ENCODE measurements at regions not wholly inside any gene's neighbourhood (a gene's known extent, or its start where the extent isn't known, plus 50 kb on each side); places are given as distances from the start of the nearest gene placed in this dataset.
A peak's percentile ranks its signal among the peaks of the same experiment; 100 is the strongest.

GRCh38 chr22:49201046-49201970 lies 626.4 kb downstream of the BRD1 start:
- Histone ChIP-seq H3K27me3 (ENCODE audit: control insufficient read depth in 1 of 2, insufficient read depth in 2 of 2, low read length in 2 of 2) (peaks cover 12 to 13% of the 10 kb centered on the region in 2 donors), H3K4me1 (ENCODE audit: control insufficient read depth, insufficient read depth, low read length) (peaks cover 11% of the 10 kb centered on the region), H3K27ac (ENCODE audit: low read length) (no peak overlapping the region), H3K9ac (ENCODE audit: low read length in 2 of 2) (no peak overlapping the region), H3K36me3 (ENCODE audit: control insufficient read depth in 2 of 2, insufficient read depth in 2 of 2, low read length in 2 of 2) (no peaks in the 10 kb centered on the region), H3K4me3 (ENCODE audit: low read length in 2 of 2) (no peak overlapping the region), H3K9me3 (ENCODE audit: control insufficient read depth in 2 of 2, low read length in 2 of 2) (no peaks in the 10 kb centered on the region)

DNA sequence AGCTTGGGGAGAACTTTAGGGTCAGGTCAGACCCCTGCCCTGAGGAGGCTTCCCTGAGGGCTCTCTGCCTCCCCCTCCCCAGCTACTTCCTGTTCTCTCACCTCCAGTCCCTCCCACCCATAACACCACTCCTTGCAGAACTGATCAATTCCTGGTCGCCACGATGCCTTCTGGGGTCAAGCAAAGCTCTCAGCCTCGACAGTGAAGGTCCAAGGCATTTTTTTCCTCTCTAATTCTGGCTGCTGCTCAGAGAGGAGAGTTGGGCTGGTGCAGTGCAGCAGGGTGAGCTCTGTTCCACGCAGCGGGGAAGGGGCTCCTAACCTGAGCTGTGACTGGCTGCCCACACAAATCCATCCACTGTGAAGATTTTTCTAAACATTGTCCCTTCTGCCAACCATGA lies 628.4 kb downstream of the BRD1 start:
- Histone ChIP-seq H3K27me3 (ENCODE audit: control insufficient read depth in 1 of 2, insufficient read depth in 2 of 2, low read length in 2 of 2) (peaks cover 4 to 8% of the 10 kb centered on the region in 2 donors), H3K36me3 (ENCODE audit: control insufficient read depth in 2 of 2, insufficient read depth in 2 of 2, low read length in 2 of 2) (no peaks in the 10 kb centered on the region), H3K4me3 (ENCODE audit: low read length in 2 of 2) (no peak overlapping the region), H3K9me3 (ENCODE audit: control insufficient read depth in 2 of 2, low read length in 2 of 2) (no peaks in the 10 kb centered on the region), H3K9ac (ENCODE audit: low read length in 2 of 2) (no peak overlapping the region), H3K27ac (ENCODE audit: low read length) (no peak overlapping the region), H3K4me1 (ENCODE audit: control insufficient read depth, insufficient read depth, low read length) (peaks cover 11% of the 10 kb centered on the region)

- Histone ChIP-seq H3K36me3 (ENCODE audit: control insufficient read depth in 2 of 2, insufficient read depth in 2 of 2, low read length in 2 of 2) (no peaks in the 10 kb centered on the region), H3K4me3 (ENCODE audit: low read length in 2 of 2) (no peak overlapping the region), H3K27me3 (ENCODE audit: control insufficient read depth in 1 of 2, insufficient read depth in 2 of 2, low read length in 2 of 2) (peaks cover 3 to 5% of the 10 kb centered on the region in 2 donors), H3K9ac (ENCODE audit: low read length in 2 of 2) (no peak overlapping the region), H3K4me1 (ENCODE audit: control insufficient read depth, insufficient read depth, low read length) (peaks cover 11% of the 10 kb centered on the region), H3K9me3 (ENCODE audit: control insufficient read depth in 2 of 2, low read length in 2 of 2) (no peaks in the 10 kb centered on the region), H3K27ac (ENCODE audit: low read length) (no peak overlapping the region)
These were observed 629.0 kb downstream of the BRD1 start for GRCh38 chr22:49198705-49199084.

- H3K4me3 ChIP-seq (ENCODE audit: low read length in 2 of 2): peak overlapping the region in 1 of 2 donors; percentile 52
- peaks cover 2 to 3% of the 10 kb centered on the region in 2 donors for H3K27me3 ChIP-seq (ENCODE audit: control insufficient read depth in 1 of 2, insufficient read depth in 2 of 2, low read length in 2 of 2)
- no peaks in the 10 kb centered on the region for H3K36me3 ChIP-seq (ENCODE audit: control insufficient read depth in 2 of 2, insufficient read depth in 2 of 2, low read length in 2 of 2)
- H3K9me3 ChIP-seq (ENCODE audit: control insufficient read depth in 2 of 2, low read length in 2 of 2): no peaks in the 10 kb centered on the region
- peaks cover 11% of the 10 kb centered on the region for H3K4me1 ChIP-seq (ENCODE audit: control insufficient read depth, insufficient read depth, low read length)
- no peak overlapping the region for H3K27ac ChIP-seq (ENCODE audit: low read length)
- H3K9ac ChIP-seq (ENCODE audit: low read length in 2 of 2): peak overlapping the region in 1 of 2 donors; percentile 13
These were observed 629.5 kb downstream of the BRD1 start for GRCh38 chr22:49197986-49198704.

GRCh38 chr22:49197505-49197904 lies 630.2 kb downstream of the BRD1 start:
- Histone ChIP-seq H3K9ac (ENCODE audit: low read length in 2 of 2) (peak overlapping the region in 1 of 2 donors; percentile 13), H3K4me3 (ENCODE audit: low read length in 2 of 2) (peak overlapping the region in 1 of 2 donors; percentile 52), H3K27me3 (ENCODE audit: control insufficient read depth in 1 of 2, insufficient read depth in 2 of 2, low read length in 2 of 2) (peaks cover 2 to 3% of the 10 kb centered on the region in 2 donors), H3K9me3 (ENCODE audit: control insufficient read depth in 2 of 2, low read length in 2 of 2) (no peaks in the 10 kb centered on the region), H3K36me3 (ENCODE audit: control insufficient read depth in 2 of 2, insufficient read depth in 2 of 2, low read length in 2 of 2) (no peaks in the 10 kb centered on the region), H3K27ac (ENCODE audit: low read length) (no peak overlapping the region), H3K4me1 (ENCODE audit: control insufficient read depth, insufficient read depth, low read length) (peaks cover 11% of the 10 kb centered on the region)

GRCh38 chr22:49196046-49196511 lies 631.6 kb downstream of the BRD1 start:
- peaks cover 3 to 7% of the 10 kb centered on the region in 2 donors for H3K27me3 ChIP-seq (ENCODE audit: control insufficient read depth in 1 of 2, insufficient read depth in 2 of 2, low read length in 2 of 2)
- no peak overlapping the region for H3K27ac ChIP-seq (ENCODE audit: low read length)
- H3K9me3 ChIP-seq (ENCODE audit: control insufficient read depth in 2 of 2, low read length in 2 of 2): no peaks in the 10 kb centered on the region
- H3K36me3 ChIP-seq (ENCODE audit: control insufficient read depth in 2 of 2, insufficient read depth in 2 of 2, low read length in 2 of 2): no peaks in the 10 kb centered on the region
- peaks cover 11% of the 10 kb centered on the region for H3K4me1 ChIP-seq (ENCODE audit: control insufficient read depth, insufficient read depth, low read length)
- H3K4me3 ChIP-seq (ENCODE audit: low read length in 2 of 2): no peak overlapping the region
- no peak overlapping the region for H3K9ac ChIP-seq (ENCODE audit: low read length in 2 of 2)

DNA sequence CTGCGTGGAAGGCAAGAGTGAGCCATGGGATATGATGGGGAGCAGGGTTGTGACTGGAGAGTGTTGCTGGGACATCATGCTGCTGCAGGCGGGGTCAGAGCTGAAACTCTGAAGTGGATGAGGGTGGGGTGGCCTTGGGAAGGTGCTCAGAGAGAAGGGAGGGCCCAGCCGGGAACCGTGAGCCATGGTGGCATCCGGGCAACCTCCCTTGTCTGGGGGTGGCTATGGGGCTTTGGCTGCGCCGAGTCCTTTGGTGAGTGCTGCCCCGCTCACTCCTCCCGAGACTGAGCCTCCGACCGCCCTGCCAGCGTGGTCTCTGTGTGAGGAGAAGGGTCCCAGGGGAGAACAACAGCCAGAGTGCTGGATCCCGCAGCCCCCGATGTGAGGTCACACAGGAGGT lies 632.0 kb downstream of the BRD1 start:
- Histone ChIP-seq H3K4me3 (ENCODE audit: low read length in 2 of 2) (no peak overlapping the region), H3K27ac (ENCODE audit: low read length) (no peak overlapping the region), H3K9ac (ENCODE audit: low read length in 2 of 2) (no peak overlapping the region), H3K36me3 (ENCODE audit: control insufficient read depth in 2 of 2, insufficient read depth in 2 of 2, low read length in 2 of 2) (no peaks in the 10 kb centered on the region), H3K4me1 (ENCODE audit: control insufficient read depth, insufficient read depth, low read length) (peaks cover 11% of the 10 kb centered on the region), H3K9me3 (ENCODE audit: control insufficient read depth in 2 of 2, low read length in 2 of 2) (no peaks in the 10 kb centered on the region), H3K27me3 (ENCODE audit: control insufficient read depth in 1 of 2, insufficient read depth in 2 of 2, low read length in 2 of 2) (peaks cover 3 to 8% of the 10 kb centered on the region in 2 donors)

DNA sequence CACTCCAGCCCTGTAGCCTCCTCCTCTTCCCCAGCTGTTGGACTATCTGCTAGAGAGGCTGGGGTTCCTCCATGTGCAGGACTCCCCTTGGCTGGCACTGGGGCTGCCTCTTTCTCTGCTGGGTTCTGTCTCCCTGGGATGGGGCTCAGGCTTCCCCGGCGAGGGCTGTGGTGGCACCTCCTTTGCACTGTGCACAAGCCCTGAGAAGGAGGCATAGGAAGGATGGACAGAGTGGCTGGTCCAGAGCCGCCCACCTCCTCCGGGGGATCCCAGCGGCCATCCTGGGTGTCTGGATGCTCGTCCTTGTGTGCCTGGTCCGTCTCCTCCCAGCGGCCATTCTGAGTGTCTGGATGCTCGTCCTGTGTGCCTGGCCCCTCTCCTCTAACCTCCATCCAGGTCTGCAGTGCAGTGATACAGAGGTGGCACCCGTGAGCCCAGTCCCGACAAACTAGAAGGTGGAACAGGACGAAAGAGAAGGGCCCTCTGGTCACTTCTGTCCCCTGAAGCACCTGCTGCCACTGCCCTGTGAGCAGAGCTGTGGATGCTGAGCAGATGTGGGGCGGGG lies 633.7 kb downstream of the BRD1 start:
- no peak overlapping the region for H3K4me3 ChIP-seq (ENCODE audit: low read length in 2 of 2)
- H3K4me1 ChIP-seq (ENCODE audit: control insufficient read depth, insufficient read depth, low read length): peaks cover 11% of the 10 kb centered on the region
- H3K9ac ChIP-seq (ENCODE audit: low read length in 2 of 2): no peak overlapping the region
- no peaks in the 10 kb centered on the region for H3K36me3 ChIP-seq (ENCODE audit: control insufficient read depth in 2 of 2, insufficient read depth in 2 of 2, low read length in 2 of 2)
- H3K9me3 ChIP-seq (ENCODE audit: control insufficient read depth in 2 of 2, low read length in 2 of 2): no peaks in the 10 kb centered on the region
- no peak overlapping the region for H3K27ac ChIP-seq (ENCODE audit: low read length)
- H3K27me3 ChIP-seq (ENCODE audit: control insufficient read depth in 1 of 2, insufficient read depth in 2 of 2, low read length in 2 of 2): peaks cover 0 to 8% of the 10 kb centered on the region in 2 donors

DNA sequence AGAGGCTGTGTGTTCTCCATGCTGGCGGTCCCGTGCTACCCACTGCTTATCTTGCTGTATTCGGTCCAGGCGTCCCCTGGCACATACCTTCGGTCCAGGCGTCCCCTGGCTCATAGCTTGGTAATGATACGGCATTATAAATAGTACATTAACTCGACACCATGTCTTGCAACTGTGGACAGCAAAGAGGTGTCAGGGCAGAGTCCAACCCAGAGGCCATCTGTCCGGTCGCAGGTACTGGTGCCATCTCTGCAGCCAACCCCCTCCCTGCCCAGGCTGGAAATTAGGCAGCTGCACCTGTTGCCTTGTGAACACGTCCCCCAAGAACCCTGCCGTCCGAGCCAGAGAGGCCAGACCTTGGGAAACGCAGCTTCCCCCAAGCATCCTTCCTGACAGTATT lies 634.3 kb downstream of the BRD1 start:
- H3K36me3 ChIP-seq (ENCODE audit: control insufficient read depth in 2 of 2, insufficient read depth in 2 of 2, low read length in 2 of 2): no peaks in the 10 kb centered on the region

GRCh38 chr22:49192857-49193250 lies 634.8 kb downstream of the BRD1 start:
- no peak overlapping the region for H3K9ac ChIP-seq (ENCODE audit: low read length in 2 of 2)
- H3K27ac ChIP-seq (ENCODE audit: low read length): no peak overlapping the region
- H3K9me3 ChIP-seq (ENCODE audit: control insufficient read depth in 2 of 2, low read length in 2 of 2): no peaks in the 10 kb centered on the region
- peaks cover 6% of the 10 kb centered on the region for H3K4me1 ChIP-seq (ENCODE audit: control insufficient read depth, insufficient read depth, low read length)
- peaks cover 0 to 8% of the 10 kb centered on the region in 2 donors for H3K27me3 ChIP-seq (ENCODE audit: control insufficient read depth in 1 of 2, insufficient read depth in 2 of 2, low read length in 2 of 2)
- H3K4me3 ChIP-seq (ENCODE audit: low read length in 2 of 2): no peak overlapping the region
- no peaks in the 10 kb centered on the region for H3K36me3 ChIP-seq (ENCODE audit: control insufficient read depth in 2 of 2, insufficient read depth in 2 of 2, low read length in 2 of 2)

More for the DNA sequence above, 634.3 kb downstream of the BRD1 start:
- Histone ChIP-seq H3K4me3 (ENCODE audit: low read length in 2 of 2) (no peak overlapping the region), H3K9ac (ENCODE audit: low read length in 2 of 2) (no peak overlapping the region), H3K27me3 (ENCODE audit: control insufficient read depth in 1 of 2, insufficient read depth in 2 of 2, low read length in 2 of 2) (peaks cover 0 to 8% of the 10 kb centered on the region in 2 donors), H3K4me1 (ENCODE audit: control insufficient read depth, insufficient read depth, low read length) (peaks cover 11% of the 10 kb centered on the region), H3K27ac (ENCODE audit: low read length) (no peak overlapping the region), H3K9me3 (ENCODE audit: control insufficient read depth in 2 of 2, low read length in 2 of 2) (no peaks in the 10 kb centered on the region)

All from stomach smooth muscle (tissue), 2 donors.